ENCODE measurements at regions not wholly inside any gene's neighbourhood (a gene's known extent, or its start where the extent isn't known, plus 50 kb on each side); places are given as distances from the start of the nearest gene placed in this dataset.

DNA sequence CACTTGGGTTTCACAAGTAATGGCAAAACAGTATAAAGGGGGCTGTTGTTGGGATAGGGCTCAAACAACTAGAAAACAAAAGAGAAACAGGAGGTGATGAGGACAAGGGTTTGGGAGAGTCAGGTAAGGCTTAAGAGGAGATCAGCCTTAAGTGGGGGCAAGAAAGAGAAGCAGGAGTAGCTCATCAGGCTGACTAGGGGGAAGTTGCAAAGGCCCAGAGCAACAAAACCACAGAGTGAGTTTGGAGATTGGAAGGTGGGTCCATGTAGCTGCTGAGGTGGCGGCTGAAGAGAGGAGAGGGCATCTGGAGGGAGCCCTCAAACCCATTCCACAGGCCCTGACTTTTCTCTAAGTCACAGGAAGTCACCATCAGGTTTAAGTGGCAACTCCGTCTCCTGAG, 126.0 kb downstream of the MREG start:
- TF ChIP-seq, protein P1, sequence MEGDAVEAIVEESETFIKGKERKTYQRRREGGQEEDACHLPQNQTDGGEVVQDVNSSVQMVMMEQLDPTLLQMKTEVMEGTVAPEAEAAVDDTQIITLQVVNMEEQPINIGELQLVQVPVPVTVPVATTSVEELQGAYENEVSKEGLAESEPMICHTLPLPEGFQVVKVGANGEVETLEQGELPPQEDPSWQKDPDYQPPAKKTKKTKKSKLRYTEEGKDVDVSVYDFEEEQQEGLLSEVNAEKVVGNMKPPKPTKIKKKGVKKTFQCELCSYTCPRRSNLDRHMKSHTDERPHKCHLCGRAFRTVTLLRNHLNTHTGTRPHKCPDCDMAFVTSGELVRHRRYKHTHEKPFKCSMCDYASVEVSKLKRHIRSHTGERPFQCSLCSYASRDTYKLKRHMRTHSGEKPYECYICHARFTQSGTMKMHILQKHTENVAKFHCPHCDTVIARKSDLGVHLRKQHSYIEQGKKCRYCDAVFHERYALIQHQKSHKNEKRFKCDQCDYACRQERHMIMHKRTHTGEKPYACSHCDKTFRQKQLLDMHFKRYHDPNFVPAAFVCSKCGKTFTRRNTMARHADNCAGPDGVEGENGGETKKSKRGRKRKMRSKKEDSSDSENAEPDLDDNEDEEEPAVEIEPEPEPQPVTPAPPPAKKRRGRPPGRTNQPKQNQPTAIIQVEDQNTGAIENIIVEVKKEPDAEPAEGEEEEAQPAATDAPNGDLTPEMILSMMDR (IDR thresholded peaks at IDR 0.05), result no peak
- TF ChIP-seq POLR2A (IDR thresholded peaks at IDR 0.05), result no peak
